Left kidney (tissue), 1 donor: ENCODE measurements at regions not wholly inside any gene's neighbourhood (a gene's known extent, or its start where the extent isn't known, plus 50 kb on each side); places are given as distances from the start of the nearest gene placed in this dataset.

Experiments
- DNase-seq: peaks from one replicate; pipeline ENCODE4 v3.0.0-alpha.2; 2013

- no peak for DNase-seq
Observed at GRCh38 chr16:79754081-79754480, 153.5 kb upstream of the MAF start.

- no peak for DNase-seq
Observed at GRCh38 chr16:79753286-79753685, 152.7 kb upstream of the MAF start.

GRCh38 chr16:79752396-79752795 is 151.9 kb upstream of the MAF start:
- DNase-seq: no peak

- no peak for DNase-seq
Observed at GRCh38 chr16:79751471-79752184, 151.1 kb upstream of the MAF start.

GRCh38 chr16:79750311-79750710 is 149.8 kb upstream of the MAF start:
- no peak for DNase-seq

DNA sequence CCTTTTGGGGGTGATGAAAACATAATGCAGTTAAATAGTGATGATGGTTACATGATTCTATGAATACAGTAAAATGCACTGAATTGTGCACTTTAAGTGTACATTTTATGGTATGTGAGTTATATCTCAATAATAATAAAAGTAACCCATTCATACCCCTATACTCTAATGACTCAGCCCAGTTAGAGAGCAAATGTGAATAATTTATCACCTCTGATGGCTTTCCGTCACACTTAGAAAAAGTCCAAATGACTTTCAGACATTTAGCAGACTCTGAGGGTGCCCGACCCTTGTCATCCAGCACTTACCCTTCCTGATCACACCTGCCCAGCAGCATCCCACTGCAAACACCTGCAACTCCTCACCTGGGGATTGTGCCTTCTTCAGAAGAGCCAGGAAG is 148.1 kb upstream of the MAF start:
- no peak for DNase-seq

- no peak for DNase-seq
Observed at GRCh38 chr16:79747688-79748087, 147.2 kb upstream of the MAF start.

- DNase-seq: no peak
Observed at GRCh38 chr16:79740252-79740651, 139.7 kb upstream of the MAF start.

- no peak for DNase-seq
Observed at GRCh38 chr16:79735271-79735670, 134.7 kb upstream of the MAF start.

- no peak for DNase-seq
Observed at GRCh38 chr16:79734721-79735120, 134.2 kb upstream of the MAF start.

DNA sequence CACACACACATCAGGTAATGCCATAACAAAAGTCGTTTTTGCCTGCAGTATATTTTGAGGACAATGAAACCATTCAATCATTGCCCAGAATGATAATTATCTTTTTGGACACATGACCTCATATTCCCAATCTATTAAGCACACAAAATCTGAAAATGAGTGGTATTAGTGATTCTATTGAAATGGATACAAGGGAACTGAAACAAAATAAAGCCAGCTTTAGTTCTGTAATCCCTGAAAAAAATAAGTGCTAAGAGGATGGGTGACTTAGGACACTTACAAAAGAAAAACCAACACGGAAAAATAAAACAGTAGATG is 128.3 kb upstream of the MAF start:
- DNase-seq: no peak

DNA sequence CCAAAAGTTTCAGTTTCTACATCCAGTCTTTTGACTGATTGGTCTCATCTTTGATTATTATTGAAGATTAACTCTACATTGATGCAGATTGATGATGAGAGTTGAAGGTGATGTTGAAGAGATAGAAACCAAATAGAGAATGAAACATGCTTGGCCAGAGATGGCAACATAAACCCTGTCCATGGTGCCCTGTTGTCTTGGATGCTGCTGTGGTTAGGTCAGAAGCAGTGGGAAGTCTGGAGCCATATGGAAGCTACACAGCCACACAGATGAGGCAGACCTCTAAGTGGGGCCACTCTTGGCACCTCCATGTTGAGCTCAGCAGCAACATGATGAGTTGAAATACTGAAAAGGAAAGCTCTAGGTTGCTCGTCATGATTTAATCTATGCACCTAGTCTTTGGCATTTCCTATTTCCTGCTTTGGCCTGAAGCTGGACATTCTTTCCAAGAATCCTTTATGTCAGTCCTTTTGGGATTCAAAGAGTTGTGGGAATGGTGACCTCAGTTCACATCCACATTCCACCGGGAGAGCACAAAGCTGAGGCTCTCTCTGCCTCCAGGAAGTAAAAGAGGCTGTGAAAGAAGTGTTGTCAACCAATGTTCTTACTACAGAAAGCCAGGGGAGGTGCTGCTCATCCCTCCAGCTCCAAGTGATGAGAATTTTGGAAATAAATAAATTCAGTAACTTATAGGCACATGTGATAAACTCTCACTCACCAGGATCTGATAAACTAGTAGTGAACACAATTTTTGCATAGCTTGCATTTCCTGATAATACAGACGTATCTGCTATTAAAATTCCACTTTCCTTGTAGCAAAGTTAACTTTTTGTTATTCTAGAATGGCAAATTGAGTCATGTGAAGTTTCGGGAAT is 127.7 kb upstream of the MAF start:
- no peak for DNase-seq

DNA sequence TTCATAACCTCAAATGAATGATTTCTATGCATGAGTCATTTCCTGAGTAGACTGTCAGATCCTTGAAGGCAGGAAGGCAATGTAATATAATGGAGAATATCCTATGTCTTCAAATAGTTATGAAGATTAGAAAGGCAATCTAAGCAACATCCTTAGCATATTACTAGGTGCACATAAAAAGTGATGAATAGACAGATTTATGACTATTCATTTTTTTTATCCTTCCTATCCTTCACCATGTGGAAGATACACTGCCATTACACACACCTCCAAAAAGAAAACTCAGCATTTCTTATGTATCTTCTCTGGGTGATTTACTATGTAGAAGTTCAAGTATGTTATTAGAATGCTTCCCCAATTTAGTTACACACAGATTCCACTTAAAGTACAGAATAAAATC is 126.4 kb upstream of the MAF start:
- no peak for DNase-seq

DNA sequence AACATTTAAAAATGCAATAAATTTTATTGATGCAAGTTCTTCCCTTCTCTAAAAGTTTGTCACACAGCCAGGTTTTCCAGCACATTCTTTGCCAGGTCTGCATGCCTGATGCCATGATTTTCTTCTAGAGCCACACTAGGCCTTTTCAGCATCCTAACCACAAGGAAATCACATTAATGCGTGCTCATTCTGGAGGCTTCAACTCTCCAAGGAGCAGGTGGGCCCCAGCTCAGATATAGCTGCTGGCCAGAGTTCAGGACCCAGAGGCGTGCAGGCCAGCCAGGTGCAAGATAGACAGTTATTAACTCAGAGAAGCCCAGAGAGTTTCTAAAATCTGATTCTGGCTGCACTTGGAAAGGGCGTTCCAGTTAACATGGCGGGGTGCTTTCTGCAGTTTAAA is 124.5 kb upstream of the MAF start:
- DNase-seq: no peak

GRCh38 chr16:79723583-79724168 is 123.1 kb upstream of the MAF start:
- no peak for DNase-seq

- DNase-seq: peak; percentile 54
Observed at GRCh38 chr16:79721270-79721669, 120.7 kb upstream of the MAF start.

DNA sequence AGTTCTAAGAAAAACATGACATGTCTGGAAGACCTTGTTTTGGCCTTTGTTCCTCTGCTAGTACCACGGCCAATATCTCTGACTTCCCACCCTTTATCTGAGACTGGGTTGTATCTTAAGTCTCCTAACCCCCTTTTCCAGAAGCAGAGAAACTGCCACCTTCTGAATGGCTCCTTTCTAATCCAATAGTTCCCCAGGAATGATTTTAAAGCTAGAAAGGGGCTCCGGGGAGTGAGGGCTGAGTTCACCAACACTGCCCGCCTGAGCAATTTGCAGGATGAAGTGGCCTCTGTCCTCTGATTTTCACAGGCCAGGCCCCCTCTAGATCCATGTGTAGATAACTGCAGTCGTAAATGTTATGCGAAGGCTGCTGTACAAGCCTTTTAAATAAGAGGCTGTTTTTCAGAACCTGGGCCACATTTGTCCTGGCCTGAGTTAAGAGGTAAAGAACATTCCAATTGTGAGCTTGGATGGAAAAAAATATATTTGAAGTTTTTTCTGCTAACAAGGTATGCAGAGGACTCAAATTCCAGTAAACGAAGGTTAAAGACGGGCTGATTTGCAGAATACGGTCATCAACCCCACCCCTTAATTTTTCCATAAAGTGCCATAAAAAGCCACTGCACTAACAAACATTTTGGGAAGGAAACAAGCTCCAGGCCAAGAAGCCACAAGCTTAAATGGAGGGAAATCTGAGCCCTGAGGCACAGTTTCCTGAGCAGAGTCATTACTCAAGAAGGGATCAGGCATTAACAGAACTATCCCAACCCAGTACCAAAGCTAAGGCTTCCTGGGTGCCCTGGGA is 117.0 kb upstream of the MAF start:
- DNase-seq: no peak

GRCh38 chr16:79716645-79717332 is 116.3 kb upstream of the MAF start:
- DNase-seq: no peak

- no peak for DNase-seq
Observed at GRCh38 chr16:79715061-79715460, 114.5 kb upstream of the MAF start.

GRCh38 chr16:79714440-79714839 is 113.9 kb upstream of the MAF start:
- DNase-seq: no peak

DNA sequence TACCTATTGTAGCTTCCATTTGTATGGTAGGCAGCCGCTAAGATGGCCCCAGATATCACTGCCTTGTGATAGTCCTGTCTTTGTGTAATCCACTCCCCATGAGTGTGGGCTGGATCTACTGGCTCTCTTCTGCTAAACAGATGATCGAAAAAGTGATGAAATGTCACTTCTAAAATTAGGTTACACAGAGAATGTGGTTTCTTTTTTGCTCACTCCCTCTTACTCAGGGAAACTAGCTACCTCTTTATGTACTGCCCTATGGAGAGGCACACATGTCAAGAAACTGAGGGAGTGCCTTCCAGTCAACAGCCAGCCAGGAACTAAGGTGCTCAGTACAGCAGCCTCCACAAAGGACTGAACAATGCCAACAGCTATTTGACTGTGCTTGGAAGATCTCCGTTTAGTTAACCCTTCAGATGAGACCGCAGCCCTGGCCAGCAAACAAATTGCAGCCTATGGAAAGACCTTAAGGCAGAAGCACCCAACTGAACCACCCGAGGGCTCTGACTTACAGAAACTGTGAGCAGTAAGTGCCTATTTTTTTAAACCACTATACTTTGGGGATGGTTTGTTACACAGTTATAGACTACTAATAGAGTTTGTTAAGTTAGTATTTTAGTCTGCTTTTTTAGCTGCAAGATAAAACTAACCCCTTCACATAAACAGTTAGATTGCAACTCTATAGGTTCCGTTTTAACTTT is 113.2 kb upstream of the MAF start:
- no peak for DNase-seq
